IMR-90 (cell line): ENCODE measurements at regions not wholly inside any gene's neighbourhood (a gene's known extent, or its start where the extent isn't known, plus 50 kb on each side); places are given as distances from the start of the nearest gene placed in this dataset.

ENCODE experiments used
- ATAC-seq: fragments of 200-7000 bp; cut with Tn5 transposase; 2 replicates; pipeline ENCODE4 v1.9.1; 2020; ENCODE audit warnings: low read depth, mild to moderate bottlenecking, moderate library complexity
- BruUV-seq: library from RNA; stranded (reverse); fragments of 400-500 nt; replicated peaks from 2 replicates; lab custom pipeline; 2021; lab: Mats Ljungman, UMichigan
- CTCF ChIA-PET: fragments of 300-600 bp; formaldehyde crosslinking; extraction: SDS; loops from one replicate; lab custom pipeline; 2021; ENCODE audit warnings: antibody characterized with exemption; lab: Yijun Ruan, JAX
- POLR2A ChIA-PET: fragments of 300-600 bp; sonication (Branson Sonifier 250); formaldehyde crosslinking; loops from one replicate; lab custom pipeline; 2022; ENCODE audit warnings: antibody characterized with exemption; ENCODE audit not compliant: unreplicated experiment; lab: Charles Lee
- DNase-seq: peaks from one replicate; pipeline ENCODE4 v3.0.0; 2013
- H2AFZ ChIP-seq: replicated peaks from 2 replicates; pipeline ENCODE3; 2013; ENCODE audit warnings: low read length, mild to moderate bottlenecking; ENCODE audit not compliant: poor library complexity
- H2AK5ac ChIP-seq: 2 replicates; pipeline ENCODE4 v1.6.1; 2013; ENCODE audit warnings: low read depth, low read length, inconsistent platforms
- H2AK9ac ChIP-seq: replicated peaks from 2 replicates; pipeline ENCODE3; 2013; ENCODE audit warnings: mild to moderate bottlenecking, low read depth, low read length, moderate library complexity; ENCODE audit not compliant: poor library complexity
- H2BK120ac ChIP-seq: 2 replicates; pipeline ENCODE4 v1.6.1; 2013; ENCODE audit warnings: low read depth, low read length, inconsistent platforms
- H2BK15ac ChIP-seq: 3 replicates; pipeline ENCODE4 v1.6.1; 2013; ENCODE audit warnings: low read depth, low read length, inconsistent platforms
- H2BK20ac ChIP-seq: 2 replicates; pipeline ENCODE4 v1.6.1; 2013; ENCODE audit warnings: low read depth, mild to moderate bottlenecking, inconsistent platforms, low read length, moderate library complexity
- H2BK5ac ChIP-seq: 2 replicates; pipeline ENCODE4 v1.6.1; 2013; ENCODE audit warnings: mild to moderate bottlenecking, low read depth, low read length, inconsistent platforms; ENCODE audit not compliant: poor library complexity, severe bottlenecking
- H3K14ac ChIP-seq: replicated peaks from 2 replicates; pipeline ENCODE4 v1.6.1; 2013; ENCODE audit warnings: low read depth, low read length, inconsistent platforms
- H3K18ac ChIP-seq: 2 replicates; pipeline ENCODE4 v1.6.1; 2013; ENCODE audit warnings: low read depth, low read length, control low read depth
- H3K23ac ChIP-seq: 2 replicates; pipeline ENCODE4 v1.6.1; 2013; ENCODE audit warnings: low read depth, low read length, inconsistent platforms
- H3K27ac ChIP-seq: 2 replicates; pipeline ENCODE4 v1.5.1; 2013; ENCODE audit warnings: mild to moderate bottlenecking, control low read depth, low read length; ENCODE audit not compliant: insufficient read depth
- H3K27me3 ChIP-seq: 2 replicates; pipeline ENCODE4 v1.6.1; 2013; ENCODE audit warnings: low read length; ENCODE audit not compliant: control insufficient read depth, insufficient read depth
- H3K36me3 ChIP-seq: 2 replicates; pipeline ENCODE4 v1.6.1; 2013; ENCODE audit warnings: low read length, mixed read lengths; ENCODE audit not compliant: control insufficient read depth, insufficient read depth
- H3K4ac ChIP-seq: 2 replicates; pipeline ENCODE4 v1.6.1; 2013; ENCODE audit warnings: low read depth, low read length, inconsistent platforms
- H3K4me1 ChIP-seq: 2 replicates; pipeline ENCODE4 v1.6.1; 2013; ENCODE audit warnings: low read length, mixed read lengths; ENCODE audit not compliant: control insufficient read depth, insufficient read depth
- H3K4me2 ChIP-seq: 2 replicates; pipeline ENCODE4 v1.6.1; 2013; ENCODE audit warnings: low read depth, mild to moderate bottlenecking, control low read depth, low read length, moderate library complexity
- H3K4me3 ChIP-seq: 2 replicates; pipeline ENCODE4 v1.5.1; 2013; ENCODE audit warnings: low read depth, mild to moderate bottlenecking, control low read depth, low read length, moderate library complexity; ENCODE audit not compliant: insufficient read depth
- H3K56ac ChIP-seq: 2 replicates; pipeline ENCODE4 v1.6.1; 2013; ENCODE audit warnings: low read length, inconsistent platforms; ENCODE audit not compliant: insufficient read depth; ENCODE audit errors: extremely low read depth
- H3K79me1 ChIP-seq, 2 experiments: 2 replicates each; pipeline ENCODE4 v1.6.1; 2013; ENCODE audit warnings: low read length in 2 of 2, inconsistent platforms in 1 of 2, low read depth in 1 of 2
- H3K9ac ChIP-seq: 2 replicates; pipeline ENCODE4 v1.6.1; 2013; ENCODE audit warnings: low read depth, low read length, control low read depth
- H3K9me1 ChIP-seq: 2 replicates; pipeline ENCODE4 v1.6.1; 2013; ENCODE audit warnings: low read length, inconsistent platforms; ENCODE audit not compliant: insufficient read depth
- H3K9me3 ChIP-seq: 2 replicates; pipeline ENCODE4 v1.6.1; 2013; ENCODE audit warnings: low read length; ENCODE audit not compliant: control insufficient read depth, insufficient read depth
- H4K20me1 ChIP-seq: 2 replicates; pipeline ENCODE4 v1.6.1; 2013; ENCODE audit warnings: low read length, inconsistent platforms; ENCODE audit not compliant: insufficient read depth
- H4K5ac ChIP-seq: 2 replicates; pipeline ENCODE4 v1.6.1; 2013; ENCODE audit warnings: mild to moderate bottlenecking, low read depth, low read length, control low read depth
- H4K8ac ChIP-seq, 2 experiments: 2 replicates each; pipeline ENCODE4 v1.6.1; 2013; ENCODE audit warnings: low read depth in 2 of 2, low read length in 2 of 2, control low read depth in 1 of 2, inconsistent platforms in 1 of 2
- H4K91ac ChIP-seq: 2 replicates; pipeline ENCODE4 v1.6.1; 2013; ENCODE audit warnings: low read depth, low read length, inconsistent platforms; ENCODE audit not compliant: insufficient read depth
- BHLHE40 ChIP-seq: fragments of 150-350 bp; IDR thresholded peaks from 2 replicates; pipeline ENCODE4 v1.6.1; 2016; ENCODE audit warnings: mild to moderate bottlenecking, low read depth, low read length
- CHD1 ChIP-seq: IDR thresholded peaks from 2 replicates; pipeline ENCODE4 v1.6.1; 2012; ENCODE audit warnings: low read depth, low read length, improper control_type of control experiment
- ELK1 ChIP-seq: fragments of 150-350 bp; IDR thresholded peaks from 2 replicates; pipeline ENCODE4 v1.6.1; 2016; ENCODE audit warnings: low read depth, mild to moderate bottlenecking, low read length, moderate library complexity, borderline replicate concordance
- FOS ChIP-seq: fragments of 150-350 bp; IDR thresholded peaks from 2 replicates; pipeline ENCODE4 v1.6.1; 2016; ENCODE audit warnings: low read depth, low read length
- POLR2A ChIP-seq: IDR thresholded peaks from 2 replicates; pipeline ENCODE4 v1.6.1; 2012; ENCODE audit warnings: mild to moderate bottlenecking, low read depth, low read length
- RCOR1 ChIP-seq: IDR thresholded peaks from 2 replicates; pipeline ENCODE4 v1.6.1; 2012; ENCODE audit warnings: mild to moderate bottlenecking, low read length, improper control_type of control experiment; ENCODE audit not compliant: insufficient replicate concordance
- SMC3 ChIP-seq: fragments of 150-350 bp; IDR thresholded peaks from 2 replicates; pipeline ENCODE4 v1.6.1; 2016; ENCODE audit warnings: low read depth, mild to moderate bottlenecking, antibody characterized with exemption, low read length, moderate library complexity
- WGBS, 2 experiments: methylation state at CpG; one replicate each; pipeline versions ENCODE4 v1.1.5 to v1.1.7; 2013; ENCODE audit warnings: missing lambda C conversion rate in 2 of 2; ENCODE audit not compliant: insufficient read length in 1 of 2; ENCODE audit errors: extremely low coverage in 2 of 2; 5-methylcytosine and 5-hydroxymethylcytosine counted together
- dilution Hi-C: fragments of 300-500 bp; cut with HindIII; formaldehyde crosslinking; loops from one replicate; pipeline ENCODE4 v1.14.3; 2018; ENCODE audit warnings: low sequenced_read_pairs; ENCODE audit not compliant: unreplicated experiment
- in situ Hi-C: fragments of 300-500 bp; cut with MboI; formaldehyde crosslinking; loops from 3 replicates; pipeline ENCODE4 v1.14.3; 2019; ENCODE audit warnings: low sequenced_read_pairs, inconsistent platforms, mixed read lengths
- intact Hi-C: fragments of 100-400 bp; cut with micrococcal nuclease; formaldehyde crosslinking; loops from 2 replicates; pipeline ENCODE4 v1.10.0; 2022

DNA sequence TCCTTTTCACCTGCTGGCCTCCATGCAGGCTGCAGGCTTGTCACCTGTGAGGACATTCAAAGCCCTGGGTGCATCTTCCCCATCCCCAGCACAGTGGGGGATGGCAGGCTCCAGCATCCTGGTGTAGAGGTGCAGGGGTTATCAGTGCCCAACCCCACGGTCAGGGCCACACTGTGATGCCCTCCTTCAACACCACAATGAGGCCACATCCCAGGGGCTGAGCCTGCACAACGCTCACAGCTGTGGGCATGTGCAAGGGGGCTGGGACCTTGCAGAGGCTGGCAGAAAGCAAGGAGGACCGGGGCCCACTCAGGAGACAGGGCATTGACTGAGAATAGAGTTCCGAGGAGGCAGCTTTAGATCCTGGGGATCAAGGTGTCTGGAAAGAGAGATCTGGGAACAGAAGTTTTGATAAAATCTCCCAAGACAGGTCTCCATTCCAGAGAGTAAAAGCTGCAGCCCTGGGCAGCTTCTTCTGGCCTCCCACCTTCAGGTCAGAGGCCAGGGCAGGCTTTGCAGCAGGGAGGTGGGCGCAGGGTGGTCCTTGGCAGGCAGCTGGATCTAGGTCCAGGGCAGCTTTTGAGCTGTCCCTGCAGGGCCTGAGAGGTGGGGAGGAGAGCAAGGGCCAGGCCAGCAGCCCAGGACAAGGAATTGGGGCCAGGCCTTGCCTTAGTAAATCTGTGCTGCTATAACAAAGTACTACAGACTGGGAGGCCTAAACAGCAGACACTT, 250.8 kb upstream of the B3GAT1 start:
- H4K5ac ChIP-seq = no peak overlapping the region
- no peak overlapping the region for H3K23ac ChIP-seq
- no peak overlapping the region for H2AFZ ChIP-seq
- in situ Hi-C loops (no loop called here), dilution Hi-C loops (no loop called here), intact Hi-C loops (no loop called here)
- H4K20me1 ChIP-seq = no peaks in the 10 kb centered on the region
- no peak overlapping the region for H3K14ac ChIP-seq
- H3K4me2 ChIP-seq = no peak overlapping the region
- H3K9me3 ChIP-seq = peaks cover 56% of the 10 kb centered on the region
- no peak overlapping the region for H2AK5ac ChIP-seq
- H3K4me1 ChIP-seq = no peaks in the 10 kb centered on the region
- H3K27me3 ChIP-seq = no peaks in the 10 kb centered on the region
- H3K79me1 ChIP-seq = no peaks in the 10 kb centered on the region
- H3K4me3 ChIP-seq = no peak overlapping the region
- CTCF ChIA-PET = no interaction called here
- no peak overlapping the region for H3K9ac ChIP-seq
- H2BK20ac ChIP-seq = no peak overlapping the region
- TF ChIP-seq RCOR1 (no peak), POLR2A (no peak), CHD1 (no peak), BHLHE40 (no peak), ELK1 (no peak), SMC3 (no peak), FOS (no peak)
- no peaks in the 10 kb centered on the region for H3K9me1 ChIP-seq
- no peak overlapping the region for H4K91ac ChIP-seq
- H3K18ac ChIP-seq = no peak overlapping the region
- H3K56ac ChIP-seq = no peak overlapping the region
- no peak overlapping the region for H4K8ac ChIP-seq
- POLR2A ChIA-PET = no interaction called here
- H2AK9ac ChIP-seq = no peak overlapping the region
- no peak overlapping the region for H2BK5ac ChIP-seq
- no peak overlapping the region for H3K4ac ChIP-seq
- no peak overlapping the region for H3K27ac ChIP-seq
- H2BK120ac ChIP-seq = no peak overlapping the region
- WGBS, 2 experiments = 40% methylated on average over 1 of the region's 5 CpGs; no CpG with 5 or more reads in 1 of the 2 experiments
- no peaks in the 10 kb centered on the region for H3K36me3 ChIP-seq
- no peak overlapping the region for H2BK15ac ChIP-seq
- BruUV-seq = no TSS peak
- ATAC-seq (no peak), DNase-seq (no peak)
